ENCODE measurements at regions not wholly inside any gene's neighbourhood (a gene's known extent, or its start where the extent isn't known, plus 50 kb on each side); places are given as distances from the start of the nearest gene placed in this dataset.

- no peak for DNase-seq
Measured at GRCh38 chrX:42725196-42725595, 52.8 kb downstream of the PPP1R2C start.

- no peak for DNase-seq
Measured at GRCh38 chrX:42720209-42720608, 57.8 kb downstream of the PPP1R2C start.

DNA sequence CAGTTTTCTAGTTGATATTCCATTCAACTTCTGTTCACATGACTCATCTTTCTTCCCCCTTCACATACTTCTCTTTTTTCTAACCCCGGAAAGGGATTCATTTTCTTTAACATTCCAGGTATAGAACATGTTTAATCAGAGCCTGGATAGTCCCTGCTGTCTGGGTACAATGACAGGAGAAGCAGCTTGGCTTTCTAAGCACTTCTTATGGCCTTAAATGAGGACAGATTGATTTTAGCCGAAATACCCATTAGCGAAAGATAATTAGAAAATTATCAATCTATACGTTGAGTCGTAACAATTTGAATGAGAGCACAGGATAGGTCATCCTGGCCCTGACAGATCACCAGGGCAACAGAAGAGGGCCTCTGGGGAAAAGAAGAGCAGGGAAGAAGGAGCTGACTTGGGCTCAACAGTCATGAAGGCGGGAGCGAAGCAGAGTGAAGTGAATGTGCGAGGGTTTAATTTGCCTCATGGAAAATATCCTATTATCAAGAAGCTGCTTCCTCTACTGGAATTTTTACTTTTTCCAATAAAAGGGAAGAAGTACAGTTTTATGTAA lies 62.2 kb downstream of the PPP1R2C start:
- DNase-seq, result no peak

GRCh38 chrX:42714981-42715700 lies 62.8 kb downstream of the PPP1R2C start:
- no peak for DNase-seq

DNA sequence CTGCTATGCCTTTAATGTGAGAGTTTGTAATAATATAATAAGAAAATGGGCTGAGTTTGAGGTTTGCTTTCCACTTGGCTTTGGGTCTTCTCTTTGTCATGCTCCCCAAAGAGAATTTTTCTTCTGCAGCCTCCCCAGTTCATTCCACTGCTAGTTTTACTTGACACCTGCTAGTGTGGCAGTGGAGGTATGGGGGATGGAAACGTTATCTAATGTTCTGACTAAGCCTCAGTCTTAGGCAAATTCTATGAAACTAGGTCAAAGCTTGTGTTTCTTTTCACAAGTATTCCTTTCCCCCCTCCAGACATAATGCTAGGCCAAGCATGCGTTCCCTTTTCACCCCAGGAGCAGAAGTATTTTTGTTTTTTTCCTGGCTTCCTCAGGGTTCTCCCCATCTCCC lies 67.5 kb downstream of the PPP1R2C start:
- no peak for DNase-seq

DNA sequence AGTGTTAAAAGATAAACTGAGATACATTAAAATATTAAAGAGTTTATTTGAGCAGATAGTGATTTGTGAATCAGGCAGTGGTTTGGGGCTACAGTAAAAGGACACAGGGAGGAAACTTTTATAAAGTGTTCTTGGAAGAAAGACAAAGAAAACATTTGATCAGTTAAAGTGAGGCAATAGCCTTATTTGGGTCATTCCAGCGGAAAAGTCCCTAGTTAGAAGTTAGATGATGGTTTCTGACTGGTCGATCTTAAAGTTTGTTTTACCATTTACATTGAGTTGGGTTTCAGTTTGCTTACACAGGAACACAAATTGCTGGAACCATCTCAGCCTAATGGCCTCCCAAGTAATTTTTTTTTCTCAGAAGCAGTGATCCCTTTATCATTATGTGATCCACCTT lies 69.7 kb downstream of the PPP1R2C start:
- DNase-seq, result no peak

DNA sequence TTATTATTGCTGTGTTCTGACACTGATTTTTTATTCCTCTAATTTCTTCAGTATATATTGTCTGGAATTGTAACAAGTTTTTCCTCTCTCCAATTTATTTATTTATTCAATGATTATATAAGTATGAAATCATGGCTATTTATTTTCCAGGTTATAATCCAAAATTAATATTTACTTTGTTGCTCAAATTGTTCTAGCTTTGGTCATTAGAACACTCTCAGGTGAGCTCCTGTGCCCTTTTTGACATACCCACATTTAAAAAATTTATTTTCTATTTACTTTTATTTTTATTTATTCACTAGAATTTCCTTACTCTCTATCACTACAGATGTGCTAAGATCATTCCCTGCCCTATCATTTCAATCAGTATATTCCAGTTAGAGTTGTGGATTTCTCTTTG lies 70.2 kb downstream of the PPP1R2C start:
- no peak for DNase-seq

- no peak for DNase-seq
Measured at GRCh38 chrX:42704454-42704853, 73.5 kb downstream of the PPP1R2C start.

DNA sequence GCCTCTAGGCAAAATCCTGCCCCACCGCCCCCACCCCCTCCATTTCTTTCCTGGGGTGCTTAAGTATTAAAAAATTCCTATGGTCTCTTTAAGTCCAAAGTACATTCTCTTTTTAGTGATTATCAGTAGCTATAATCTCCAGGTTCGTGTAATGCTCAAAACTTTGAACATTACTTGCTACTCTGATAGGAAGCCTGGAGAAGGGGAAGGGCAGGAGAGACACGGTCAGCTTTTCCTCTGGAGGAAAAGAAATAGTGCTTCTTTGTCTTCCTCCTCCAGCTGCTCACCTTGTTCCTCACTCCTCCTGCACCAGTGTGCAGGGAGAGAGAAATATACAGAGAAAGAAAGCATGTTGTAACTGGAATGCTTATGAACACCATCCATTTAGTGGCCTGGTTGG lies 80.4 kb downstream of the PPP1R2C start:
- DNase-seq, result no peak

GRCh38 chrX:42696536-42697124 lies 81.3 kb downstream of the PPP1R2C start:
- DNase-seq, result no peak

DNA sequence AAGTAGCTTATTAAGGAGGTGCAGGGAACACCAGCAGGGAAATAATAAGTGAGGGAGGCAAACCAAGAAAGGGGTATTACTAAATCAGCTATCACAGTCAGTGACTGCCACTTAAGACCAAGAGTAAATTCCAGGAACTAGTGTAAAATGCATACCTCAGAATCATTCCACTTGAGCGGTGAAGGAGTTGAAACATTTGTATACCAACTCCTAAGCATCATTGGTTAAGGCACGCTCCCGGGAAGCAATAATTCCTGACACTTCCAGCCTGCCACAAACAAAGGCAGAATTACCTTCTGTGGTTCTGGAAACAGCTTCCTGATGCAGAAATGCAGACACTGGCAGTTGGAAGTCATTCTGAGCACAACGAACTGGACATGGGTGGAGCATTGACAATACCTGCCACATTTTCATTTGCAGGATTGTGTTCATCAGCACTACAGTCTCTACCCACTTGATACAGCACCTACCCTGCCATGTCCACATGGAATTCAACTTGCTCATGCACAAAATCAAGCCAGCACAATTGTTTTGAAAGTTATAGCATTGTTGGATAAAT lies 82.1 kb downstream of the PPP1R2C start:
- DNase-seq, result no peak

DNA sequence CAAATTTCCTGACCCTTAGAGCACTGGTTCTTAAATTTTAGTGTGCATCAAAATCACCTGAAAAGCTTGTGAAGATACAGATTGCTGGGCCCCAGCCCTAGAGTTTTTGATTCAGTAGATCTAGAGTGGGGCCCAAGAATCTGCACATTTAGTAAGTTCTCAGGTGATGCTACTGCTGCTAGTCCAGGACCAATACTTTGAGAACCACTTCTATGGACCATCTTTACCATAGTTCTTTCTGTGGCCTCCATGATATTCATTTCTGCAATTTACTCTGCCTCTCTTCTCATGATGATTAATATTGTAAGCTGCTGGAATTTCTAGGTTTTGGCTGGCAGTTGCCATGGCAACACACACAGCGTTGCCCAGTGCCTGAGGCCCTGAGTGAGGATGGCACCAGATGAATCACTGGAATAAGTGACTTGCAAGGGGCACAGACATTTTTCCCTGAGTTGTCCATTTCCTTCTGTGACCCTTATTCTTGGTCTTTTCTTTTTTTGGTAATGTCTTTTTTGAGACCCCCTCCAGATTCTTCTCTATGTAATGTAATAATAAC lies 83.6 kb downstream of the PPP1R2C start:
- DNase-seq, result peak; percentile 57

DNA sequence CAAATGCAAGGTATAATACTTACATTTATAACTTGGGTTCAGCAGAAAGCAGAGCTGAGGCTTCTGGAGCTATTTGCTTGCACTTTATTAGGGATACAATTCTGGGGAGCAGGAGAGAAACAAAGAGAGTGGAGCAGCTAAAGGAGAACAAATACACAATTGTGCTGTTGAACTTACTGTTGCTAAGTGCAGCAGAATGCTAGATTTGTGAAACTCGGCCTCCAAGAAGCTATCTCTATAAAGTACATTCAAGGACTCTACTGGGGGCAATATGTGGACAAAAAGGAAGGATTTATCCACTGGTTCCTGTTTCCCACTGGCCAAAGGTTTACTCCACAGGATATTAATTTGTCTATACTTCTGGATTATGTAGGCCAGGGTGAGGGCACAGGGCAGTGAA lies 86.8 kb downstream of the PPP1R2C start:
- DNase-seq, result no peak

DNA sequence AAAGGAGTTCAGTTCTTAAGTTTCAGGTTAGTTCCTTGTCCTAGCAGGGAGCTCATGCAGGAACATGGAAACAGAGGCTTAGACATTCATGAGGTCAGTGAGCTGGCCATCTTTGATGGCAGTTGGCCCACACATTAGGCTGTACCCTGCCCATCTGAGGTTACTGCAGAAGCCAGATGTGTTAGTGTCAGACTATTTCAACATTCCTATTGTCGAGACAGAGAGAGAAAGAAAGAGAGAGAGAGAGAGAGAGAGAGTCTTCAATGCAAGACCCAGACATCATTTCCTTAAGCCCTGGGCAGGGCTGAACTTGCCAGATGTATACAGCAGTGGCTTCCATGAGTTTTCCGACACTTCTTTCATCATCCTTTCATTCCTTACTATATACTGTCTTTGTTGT lies 91.3 kb downstream of the PPP1R2C start:
- no peak for DNase-seq

- no peak for DNase-seq
Measured at GRCh38 chrX:42686296-42686695, 91.7 kb downstream of the PPP1R2C start.

DNA sequence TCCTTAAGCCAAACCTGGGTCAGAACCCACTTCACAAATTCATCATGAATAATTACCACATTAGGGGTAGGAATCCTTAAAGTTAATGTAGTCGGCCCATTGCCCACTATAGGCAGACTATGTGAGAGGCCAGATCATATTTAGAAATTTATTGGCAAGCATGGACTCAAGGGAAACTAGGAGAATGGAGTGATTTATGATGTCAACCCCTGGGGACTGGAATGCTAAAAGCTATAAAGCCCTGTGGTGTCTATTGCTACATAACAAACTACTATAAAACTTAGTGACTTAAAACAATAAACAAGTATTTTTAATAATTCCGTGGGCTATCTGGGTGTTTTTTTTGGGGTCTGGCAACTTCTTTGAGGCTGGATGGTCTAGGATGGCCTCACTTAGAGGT lies 93.9 kb downstream of the PPP1R2C start:
- DNase-seq, result no peak

- no peak for DNase-seq
Measured at GRCh38 chrX:42680666-42681065, 97.3 kb downstream of the PPP1R2C start.

- no peak for DNase-seq
Measured at GRCh38 chrX:42678133-42678532, 99.8 kb downstream of the PPP1R2C start.

- no peak for DNase-seq
Measured at GRCh38 chrX:42673301-42673810, 104.6 kb downstream of the PPP1R2C start.

- DNase-seq, result no peak
Measured at GRCh38 chrX:42664680-42665079, 113.3 kb downstream of the PPP1R2C start.

- DNase-seq, result no peak
Measured at GRCh38 chrX:42628471-42628870, 149.5 kb downstream of the PPP1R2C start.

- no peak for DNase-seq
Measured at GRCh38 chrX:42627891-42628290, 150.1 kb downstream of the PPP1R2C start.

- DNase-seq, result no peak
Measured at GRCh38 chrX:42624524-42624923, 153.4 kb downstream of the PPP1R2C start.

- DNase-seq, result no peak
Measured at GRCh38 chrX:42619068-42619467, 158.9 kb downstream of the PPP1R2C start.
